Lower leg skin (tissue), 3 donors: ENCODE measurements at regions not wholly inside any gene's neighbourhood (a gene's known extent, or its start where the extent isn't known, plus 50 kb on each side); places are given as distances from the start of the nearest gene placed in this dataset.

Source experiments
- CTCF ChIP-seq, 3 donors: fragments of 450-650 bp; IDR thresholded peaks; one replicate each; pipeline ENCODE4 v1.5.1; 2016; ENCODE audit warnings: antibody characterized with exemption in 3 of 3, mild to moderate bottlenecking in 3 of 3, moderate library complexity in 2 of 3
- POLR2A ChIP-seq, 2 donors: fragments of 450-650 bp; IDR thresholded peaks; one replicate each; pipeline ENCODE4 v1.6.1; 2016 to 2017; ENCODE audit warnings: antibody characterized with exemption in 2 of 2, mild to moderate bottlenecking in 1 of 2, moderate library complexity in 1 of 2

DNA sequence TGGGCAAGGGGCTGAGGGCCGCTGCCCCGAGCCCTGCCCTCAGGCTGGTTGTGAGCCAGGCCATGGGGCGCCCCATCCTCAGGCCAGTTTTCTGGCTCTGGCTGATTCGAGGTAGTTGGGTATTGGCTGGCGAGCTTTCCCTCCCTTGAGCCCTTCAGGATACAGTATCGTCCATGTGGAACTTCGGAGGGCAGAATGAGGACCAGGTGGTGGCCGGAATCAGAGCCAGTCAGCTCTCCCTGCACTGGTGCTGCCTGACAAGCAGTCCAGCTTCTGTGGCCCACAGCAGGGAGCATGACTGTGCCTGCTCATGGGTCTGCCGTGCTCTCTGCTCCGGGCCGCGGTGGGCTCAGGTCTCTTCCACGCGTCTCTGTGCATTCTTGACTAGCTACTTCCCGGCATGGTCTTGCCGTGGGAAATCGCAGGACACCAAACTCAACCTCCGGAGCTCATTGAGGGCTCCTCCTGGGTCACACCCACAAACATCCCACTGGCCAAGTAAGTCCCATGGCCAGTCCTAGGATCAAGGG, 1289.3 kb downstream of the BRD1 start:
- no peak for TF ChIP-seq CTCF (IDR thresholded peaks at IDR 0.05)
- no peak for TF ChIP-seq POLR2A (IDR thresholded peaks at IDR 0.05)
